Panc1 (cell line): ENCODE measurements at regions not wholly inside any gene's neighbourhood (a gene's known extent, or its start where the extent isn't known, plus 50 kb on each side); places are given as distances from the start of the nearest gene placed in this dataset.

Source experiments
- ATAC-seq: fragments of 200-7000 bp; cut with Tn5 transposase; 2 replicates; pipeline ENCODE4 v1.9.1; 2020; ENCODE audit warnings: mild to moderate bottlenecking, moderate library complexity
- BruUV-seq: library from RNA; stranded (reverse); fragments of 400-500 nt; replicated peaks from 2 replicates; lab custom pipeline; 2021; lab: Mats Ljungman, UMichigan
- CTCF ChIA-PET: fragments of 300-600 bp; sonication (Branson Sonifier 250); formaldehyde crosslinking; loops from one replicate; lab custom pipeline; 2022; ENCODE audit warnings: antibody characterized with exemption; lab: Charles Lee
- POLR2A ChIA-PET: fragments of 300-600 bp; sonication (Branson Sonifier 250); formaldehyde crosslinking; loops from one replicate; lab custom pipeline; 2022; ENCODE audit warnings: antibody characterized with exemption; lab: Charles Lee
- DNase-seq: peaks from one replicate; pipeline ENCODE4 v3.0.0-alpha.2; 2010; ENCODE audit warnings: low read depth, low spot score
- H3K27ac ChIP-seq: 2 replicates; pipeline ENCODE4 v1.5.1; 2011; ENCODE audit warnings: mild to moderate bottlenecking, low read length, inconsistent platforms
- H3K27me3 ChIP-seq: fragments of 200-500 bp; sonication (Bioruptor generic); 2 replicates; pipeline ENCODE4 v1.6.0; 2014; ENCODE audit warnings: low read length, inconsistent platforms; ENCODE audit not compliant: control insufficient read depth, insufficient read depth
- H3K36me3 ChIP-seq: fragments of 200-500 bp; sonication (Bioruptor generic); 2 replicates; pipeline ENCODE4 v1.5.1; 2014; ENCODE audit warnings: inconsistent platforms, mild to moderate bottlenecking, low read length, moderate library complexity; ENCODE audit not compliant: control insufficient read depth, insufficient read depth
- H3K4me1 ChIP-seq: 2 replicates; pipeline ENCODE4 v1.5.1; 2011; ENCODE audit warnings: inconsistent platforms, mild to moderate bottlenecking, low read length, moderate library complexity; ENCODE audit not compliant: control insufficient read depth, insufficient read depth
- H3K4me3 ChIP-seq, 2 experiments: 2 replicates each; pipeline ENCODE4 v1.5.1; 2011 to 2012; ENCODE audit warnings: low read depth in 2 of 2, low read length in 2 of 2, mild to moderate bottlenecking in 2 of 2, inconsistent platforms in 1 of 2, moderate library complexity in 1 of 2
- H3K9me3 ChIP-seq: fragments of 200-500 bp; sonication (Bioruptor generic); 2 replicates; pipeline ENCODE4 v1.5.1; 2014; ENCODE audit warnings: low read depth, mild to moderate bottlenecking, inconsistent platforms, low read length, moderate library complexity; ENCODE audit not compliant: control insufficient read depth, insufficient read depth
- CTCF ChIP-seq: fragments of 450-650 bp; IDR thresholded peaks from 2 replicates; pipeline ENCODE4 v1.5.1; 2017; ENCODE audit warnings: mild to moderate bottlenecking
- POLR2AphosphoS5 ChIP-seq: IDR thresholded peaks from 2 replicates; pipeline ENCODE4 v1.6.1; 2012; ENCODE audit warnings: mild to moderate bottlenecking, low read depth, low read length, moderate library complexity
- REST ChIP-seq, 2 experiments: IDR thresholded peaks; 2 replicates each; pipeline ENCODE4 v1.6.1; 2011 to 2012; ENCODE audit warnings: low read depth in 2 of 2, control low read depth in 1 of 2, low read length in 1 of 2, mild to moderate bottlenecking in 1 of 2, moderate library complexity in 1 of 2; ENCODE audit not compliant: insufficient read depth in 1 of 2
- SIN3A ChIP-seq: IDR thresholded peaks from 2 replicates; pipeline ENCODE4 v1.6.1; 2012; ENCODE audit warnings: low read depth, mild to moderate bottlenecking, low read length, moderate library complexity, borderline replicate concordance; ENCODE audit not compliant: insufficient read depth
- TCF7L2 ChIP-seq: IDR thresholded peaks from 2 replicates; pipeline ENCODE4 v1.6.1; 2011; ENCODE audit warnings: mild to moderate bottlenecking, low read depth, low read length, inconsistent platforms
- in situ Hi-C: cut with HindIII; loops from 2 replicates; pipeline ENCODE4 v1.10.0; 2016; ENCODE audit warnings: low sequenced_read_pairs, low pct_unique_long_range_greater_than_20kb
- intact Hi-C: fragments of 100-400 bp; cut with micrococcal nuclease; formaldehyde crosslinking; loops from one replicate; pipeline ENCODE4 v1.10.0; 2022; ENCODE audit not compliant: unreplicated experiment

DNA sequence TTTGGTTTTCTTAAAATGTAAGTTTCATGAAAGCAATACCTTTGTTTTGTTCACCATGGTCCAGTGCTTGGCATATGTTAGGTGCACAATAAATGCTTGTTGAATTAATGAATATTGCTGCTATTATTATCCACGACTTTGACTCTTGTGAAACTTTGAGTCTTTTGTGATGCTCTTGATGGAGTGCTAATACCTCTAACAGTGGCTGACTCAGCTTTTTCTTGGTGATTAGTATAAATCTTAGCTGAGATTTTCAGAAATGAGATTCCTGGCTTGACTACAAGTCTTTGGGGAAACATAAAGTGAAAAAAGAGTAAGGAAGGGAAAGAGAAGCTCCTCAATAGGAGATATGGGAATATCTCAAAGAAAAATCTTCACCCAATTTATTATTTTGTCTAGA lies 375.2 kb upstream of the RPS6KA3 start:
- no peak for TF ChIP-seq POLR2AphosphoS5
- no peak for TF ChIP-seq CTCF
- TF ChIP-seq REST (IDR thresholded peaks at IDR 0.05; ENCODE audit: insufficient read depth in 1 of 2, low read depth in 2 of 2, low read length in 1 of 2) = no peak
- TF ChIP-seq TCF7L2 = no peak
- no peak for TF ChIP-seq SIN3A
- Histone ChIP-seq H3K9me3 (no peaks in the 10 kb centered on the region), H3K27me3 (no peaks in the 10 kb centered on the region), H3K27ac (no peak overlapping the region), H3K36me3 (no peaks in the 10 kb centered on the region), H3K4me3 (no peak overlapping the region), H3K4me1 (no peaks in the 10 kb centered on the region)
- in situ Hi-C loops = no loop called here
- DNase-seq (no peak), ATAC-seq (no peak)
- intact Hi-C loops = no loop called here
- BruUV-seq = no TSS peak
- ChIA-PET CTCF (no interaction called here), POLR2A (no interaction called here)

DNA sequence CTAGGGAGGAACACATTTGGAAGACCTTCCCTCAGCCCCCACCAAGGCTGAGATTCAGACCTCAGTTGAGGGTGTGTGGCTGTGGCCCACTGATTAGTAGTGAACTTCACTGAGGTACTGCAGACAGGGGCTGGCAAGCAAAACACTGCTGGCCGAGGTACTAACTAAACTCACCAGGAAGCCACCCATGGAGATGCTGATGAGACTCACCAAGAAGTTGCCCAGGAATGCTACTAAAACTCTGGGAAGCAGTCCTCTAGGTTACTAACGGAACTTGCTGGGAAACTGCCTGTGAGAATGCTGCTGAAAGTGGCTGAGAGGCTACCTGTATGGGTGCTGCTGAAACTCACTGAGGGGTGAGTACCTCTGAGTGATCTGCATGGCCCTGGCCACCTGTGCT lies 372.4 kb upstream of the RPS6KA3 start:
- CTCF ChIA-PET = no interaction called here
- Histone ChIP-seq H3K4me1 (no peaks in the 10 kb centered on the region), H3K4me3 (no peak overlapping the region), H3K36me3 (no peaks in the 10 kb centered on the region), H3K9me3 (no peaks in the 10 kb centered on the region), H3K27ac (no peak overlapping the region), H3K27me3 (no peaks in the 10 kb centered on the region)
- no peak for DNase-seq
- in situ Hi-C loops (no loop called here), intact Hi-C loops (no loop called here)
- no peak for ATAC-seq
- BruUV-seq = no TSS peak
- TF ChIP-seq TCF7L2 = no peak
- no peak for TF ChIP-seq SIN3A
- TF ChIP-seq REST (IDR thresholded peaks at IDR 0.05; ENCODE audit: insufficient read depth in 1 of 2, low read depth in 2 of 2, low read length in 1 of 2) = no peak
- TF ChIP-seq POLR2AphosphoS5 = no peak
- no peak for TF ChIP-seq CTCF
- POLR2A ChIA-PET = no interaction called here
